Umbilical cord (tissue), 1 donor: ENCODE measurements at regions not wholly inside any gene's neighbourhood (a gene's known extent, or its start where the extent isn't known, plus 50 kb on each side); places are given as distances from the start of the nearest gene placed in this dataset.
"Not testable (repeated sequence)": the region's sequence is repeated elsewhere in the genome, so short reads cannot be mapped to it uniquely, and the experiment has no call there.

Source experiments
- DNase-seq: peaks from one replicate; pipeline ENCODE4 v3.0.0-alpha.2; 2015; ENCODE audit warnings: low spot score

DNA sequence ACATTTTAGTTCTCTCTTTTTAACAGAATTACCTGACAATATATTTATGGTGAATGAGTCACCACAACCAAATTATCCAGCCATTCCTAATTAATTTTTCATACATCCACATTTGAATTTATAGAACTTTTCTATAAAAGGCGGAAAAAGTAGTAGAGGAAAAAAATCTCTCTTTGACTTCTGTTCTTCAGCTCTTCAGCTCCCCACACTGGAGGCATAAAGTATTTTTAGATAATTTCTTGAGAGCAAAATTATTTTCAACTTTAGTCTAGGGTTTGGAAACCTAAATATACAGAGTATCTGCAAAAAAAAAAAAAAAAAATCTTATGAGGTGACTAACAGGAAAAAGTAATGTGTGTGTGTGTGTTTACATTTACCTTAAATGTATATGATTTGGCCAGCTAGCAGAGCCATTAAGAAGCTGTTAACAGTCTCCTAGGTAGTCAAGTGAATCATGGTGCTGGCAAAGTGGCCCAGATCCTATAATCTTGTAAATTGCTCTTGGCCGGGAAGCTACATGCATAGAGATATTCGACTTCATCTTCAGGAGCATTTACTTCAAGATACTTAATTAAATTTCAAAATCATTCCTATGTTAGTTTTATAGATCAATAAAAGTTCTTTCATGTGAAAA is 383.1 kb upstream of the STEAP1 start:
- DNase-seq: peak; percentile 3

DNA sequence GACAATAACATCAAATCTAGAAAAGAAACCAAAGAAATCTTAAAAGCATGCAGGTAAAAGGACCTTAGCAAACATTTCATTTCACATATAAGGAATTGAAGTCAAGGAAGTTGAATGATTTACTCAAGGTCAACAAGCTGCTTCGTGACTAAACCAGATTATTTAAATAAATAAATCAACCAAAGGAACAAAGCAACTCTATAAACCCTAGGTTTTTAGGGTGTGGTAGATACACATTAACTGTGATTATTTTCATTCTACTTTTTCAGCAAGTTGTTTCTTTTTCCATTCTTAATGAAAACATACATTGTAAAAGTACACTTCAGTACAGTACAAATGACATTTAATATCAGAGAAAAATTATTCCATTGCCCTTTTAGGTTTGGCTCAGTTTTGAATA is 382.0 kb upstream of the STEAP1 start:
- DNase-seq: no peak

DNA sequence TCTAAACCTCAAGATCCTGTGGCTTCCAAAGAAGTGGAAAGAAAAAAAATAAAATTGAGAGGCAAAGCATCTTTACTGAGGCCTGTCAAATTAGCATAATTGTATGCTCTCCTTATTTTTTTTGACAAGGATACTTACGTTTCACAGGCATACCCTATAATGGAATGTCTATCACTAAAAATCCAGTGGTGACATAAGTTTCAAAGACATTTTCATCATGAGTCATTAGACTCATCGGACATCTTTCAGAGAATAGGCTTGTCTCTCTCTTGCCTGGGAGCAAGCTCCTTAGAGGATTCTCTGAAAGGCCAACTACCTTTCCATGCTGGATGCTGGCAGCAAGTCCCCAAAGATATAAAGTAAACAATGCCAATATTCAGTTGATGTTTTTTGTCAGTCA is 380.7 kb upstream of the STEAP1 start:
- no peak for DNase-seq

DNA sequence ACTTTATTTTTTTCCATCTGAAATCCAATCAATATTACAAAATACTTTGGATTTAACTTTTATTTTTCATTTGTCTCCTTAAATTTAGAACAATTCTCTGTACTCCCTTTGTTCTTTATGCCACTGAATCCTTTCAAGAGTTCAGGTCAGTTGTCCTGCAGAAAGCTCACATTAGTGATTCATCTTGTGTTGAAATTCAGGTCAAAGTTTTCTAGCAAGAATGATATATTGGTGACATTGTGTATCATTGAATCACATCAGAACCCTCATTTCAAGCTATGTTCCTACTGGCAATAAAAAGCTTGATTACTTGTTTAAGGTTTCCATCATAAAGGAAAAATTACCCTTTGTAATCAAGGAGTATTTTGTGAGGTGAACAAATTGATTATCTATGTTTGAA is 378.8 kb upstream of the STEAP1 start:
- DNase-seq: no peak

DNA sequence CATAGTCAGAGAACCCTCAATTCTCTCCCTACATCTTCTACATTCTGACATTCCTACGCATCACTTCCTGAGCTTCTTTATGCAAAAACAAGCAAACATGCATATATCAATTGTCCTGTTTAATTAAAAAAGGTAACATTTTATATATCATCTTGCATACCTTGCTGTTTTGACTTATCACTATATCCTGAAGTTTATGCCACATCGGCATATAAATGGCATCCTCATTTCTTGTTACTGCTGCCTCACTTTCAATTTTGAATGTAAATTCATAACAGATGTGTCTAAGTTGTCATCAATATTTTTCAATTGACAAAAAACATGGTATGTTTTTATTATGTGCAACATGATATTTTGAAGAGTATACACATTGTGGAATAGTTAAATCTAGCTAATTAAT is 377.3 kb upstream of the STEAP1 start:
- DNase-seq: no peak

DNA sequence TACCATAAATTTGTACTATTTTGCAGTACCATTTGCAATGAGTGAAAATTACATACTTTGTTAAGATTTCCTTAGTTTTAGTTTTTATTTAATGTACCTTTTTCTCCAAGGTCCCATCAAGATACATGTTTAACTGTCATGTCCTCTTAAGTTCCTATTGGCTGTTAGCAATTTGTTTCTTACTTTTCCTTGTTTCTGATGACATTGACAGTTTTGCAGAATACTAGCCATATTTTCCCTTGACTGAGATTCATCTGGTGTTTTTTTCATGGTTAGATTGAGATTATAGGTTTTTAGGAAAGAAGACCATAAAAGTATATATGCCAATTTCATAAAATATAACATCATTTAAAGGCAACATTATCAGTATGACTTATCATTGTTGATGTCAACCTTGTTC is 376.8 kb upstream of the STEAP1 start:
- DNase-seq: no peak

DNA sequence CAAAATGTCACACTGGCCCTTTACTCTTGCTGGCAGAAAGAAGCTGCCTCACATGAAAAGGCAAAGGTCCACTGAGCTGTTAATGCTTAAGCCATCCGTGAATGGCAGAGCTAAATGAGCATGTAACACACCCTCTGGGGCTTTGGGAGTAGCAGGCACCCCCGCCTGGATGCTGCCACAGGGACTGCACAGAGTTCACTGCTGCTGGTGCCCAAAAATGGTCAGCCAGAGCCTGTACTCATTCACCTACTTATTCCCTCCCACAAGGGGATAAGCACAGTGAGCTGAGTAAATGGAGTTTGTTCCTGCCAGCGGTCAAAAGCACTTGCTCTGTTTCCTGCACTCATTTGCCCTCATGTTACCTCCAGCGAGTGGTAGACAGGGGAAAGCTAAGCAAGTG is 374.0 kb upstream of the STEAP1 start:
- no peak for DNase-seq

DNA sequence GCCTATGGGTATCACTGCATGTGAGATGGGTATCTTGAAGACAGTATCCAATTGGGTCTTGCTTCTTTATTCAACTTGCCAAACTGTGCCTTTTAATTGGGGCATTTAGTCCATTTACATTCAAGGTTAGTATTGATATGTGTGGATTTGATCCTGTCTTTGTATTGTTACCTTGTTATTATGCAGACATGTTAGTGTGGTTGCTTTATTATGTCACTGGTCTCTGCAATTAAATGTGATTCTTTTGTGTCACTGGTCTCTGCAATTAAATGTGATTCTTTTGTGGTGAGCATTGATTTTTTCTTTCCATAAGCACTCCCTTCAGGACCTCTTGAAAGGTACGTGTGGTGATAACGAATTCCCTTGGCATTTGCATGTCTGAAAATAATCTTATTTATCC is 357.8 kb upstream of the STEAP1 start:
- no peak for DNase-seq

DNA sequence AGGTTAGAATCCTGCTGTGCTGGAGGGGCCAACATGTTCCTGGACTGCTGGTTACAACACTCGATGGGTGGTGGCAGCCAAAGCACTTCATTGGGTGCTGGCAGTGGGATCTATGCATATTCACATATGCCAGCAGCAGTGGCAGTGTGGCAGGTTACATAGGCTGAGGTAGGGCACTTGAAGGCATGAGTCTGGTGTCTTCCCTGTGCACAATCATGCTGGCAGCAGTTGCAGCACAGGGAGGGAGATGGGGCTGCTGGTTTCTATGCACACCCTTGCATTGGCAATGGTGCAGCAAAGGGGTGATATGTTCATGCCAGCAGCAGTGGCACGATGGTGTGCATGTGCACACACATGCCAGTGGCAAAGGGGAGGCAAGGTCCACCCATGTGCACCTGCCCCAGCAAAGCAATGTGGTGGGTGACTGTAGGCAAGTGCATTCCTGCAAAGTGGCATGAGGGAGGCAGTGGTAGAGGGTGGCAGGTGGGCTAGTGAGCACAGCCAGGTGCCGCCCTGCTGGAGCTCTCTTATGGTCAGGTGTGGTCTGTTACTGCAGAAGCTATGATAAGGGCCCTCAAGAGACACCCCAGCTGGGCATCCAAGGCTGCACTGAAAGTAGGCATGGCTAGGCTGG is 356.2 kb upstream of the STEAP1 start:
- no peak for DNase-seq

DNA sequence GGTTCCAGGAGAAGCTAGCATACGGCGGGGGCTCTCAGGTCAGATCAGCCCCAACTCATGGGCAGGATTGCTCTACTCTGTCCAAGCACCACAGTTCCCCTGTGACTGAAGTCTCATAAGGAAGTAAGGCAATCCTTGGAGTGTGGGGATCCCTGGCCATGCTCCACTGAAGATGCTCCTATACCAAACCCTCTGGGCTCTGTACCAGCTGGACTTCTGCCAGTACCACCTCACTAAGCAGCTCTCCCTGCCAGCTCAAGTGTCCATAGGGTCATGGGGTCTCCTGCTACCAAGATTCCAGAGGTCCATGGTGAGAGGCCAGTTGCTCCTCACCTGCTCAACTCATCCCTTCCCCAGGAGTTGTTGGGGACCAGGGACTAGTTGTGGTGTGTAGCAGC is 355.7 kb upstream of the STEAP1 start:
- DNase-seq: no peak

DNA sequence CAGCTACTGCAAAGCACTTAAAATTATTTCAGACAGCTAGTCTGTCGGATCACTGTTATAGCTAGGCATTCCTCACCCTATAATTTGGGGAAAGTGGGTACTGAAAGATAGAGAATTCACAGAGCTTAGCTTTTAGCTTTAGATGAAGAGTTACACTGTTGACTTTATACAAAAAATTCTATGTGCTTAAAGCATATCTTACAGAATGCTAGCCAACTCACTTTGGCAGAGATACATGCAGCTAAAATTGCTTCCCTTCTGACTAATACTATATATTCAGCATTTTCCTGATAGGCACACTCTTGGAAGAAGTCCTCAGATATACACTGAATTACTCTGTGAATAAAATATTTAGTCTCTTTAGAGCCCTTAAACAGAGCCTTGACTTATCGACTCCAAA is 353.5 kb upstream of the STEAP1 start:
- DNase-seq: peak; percentile 70

DNA sequence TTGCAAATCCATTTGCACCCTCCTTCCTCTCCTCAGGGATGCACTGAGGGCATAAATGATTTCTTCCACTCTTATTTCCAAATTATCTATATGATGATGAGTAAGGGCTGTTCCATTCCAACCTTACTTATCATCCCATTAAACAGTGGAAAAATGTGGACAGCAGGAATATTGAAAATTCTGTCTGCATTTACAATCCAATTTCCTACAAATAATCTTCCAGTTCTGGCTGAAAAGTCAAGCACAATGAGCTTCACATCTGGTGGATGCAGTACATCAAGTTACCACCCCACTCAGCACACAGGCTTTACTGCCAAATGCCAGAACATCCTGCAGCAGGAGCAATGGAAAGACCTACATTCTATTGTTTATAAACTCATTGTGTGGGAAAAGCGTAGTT is 345.0 kb upstream of the STEAP1 start:
- no peak for DNase-seq

DNA sequence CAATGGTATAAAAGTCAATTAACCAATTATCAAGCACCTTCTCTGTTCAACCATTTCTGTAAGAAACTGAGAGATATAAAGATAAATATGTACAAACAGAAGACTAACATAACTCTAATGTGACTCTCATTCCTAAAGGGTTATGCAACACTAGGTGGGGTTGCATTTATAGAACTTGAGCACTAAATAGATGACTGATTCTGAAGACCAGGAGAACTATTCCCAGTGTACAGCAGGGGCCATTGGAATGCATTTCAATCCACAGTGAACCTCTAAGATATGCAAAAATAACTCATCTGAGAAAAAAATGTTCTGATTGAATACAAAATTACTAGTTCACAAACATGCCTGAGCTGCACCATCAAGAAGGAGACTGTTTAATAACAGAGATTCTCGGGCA is 341.2 kb upstream of the STEAP1 start:
- no peak for DNase-seq

DNA sequence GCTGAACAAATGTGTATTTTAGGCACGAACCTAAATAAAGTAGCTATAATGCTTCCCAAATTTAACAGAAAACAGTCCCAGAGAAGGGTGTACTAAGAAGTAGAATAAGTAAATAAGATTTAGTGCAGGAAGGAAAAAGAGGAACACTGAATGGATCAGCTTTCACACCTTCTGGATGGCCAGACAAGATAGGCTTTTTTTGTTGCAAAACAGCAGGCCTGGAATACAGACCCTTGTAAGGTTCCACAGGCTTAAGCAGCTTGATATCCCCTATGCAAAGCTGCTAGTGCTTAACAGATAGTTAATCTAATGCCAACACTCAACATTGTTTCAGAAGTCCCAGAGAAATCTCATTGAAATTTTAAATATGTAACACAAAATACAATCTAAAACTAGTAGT is 328.1 kb upstream of the STEAP1 start:
- DNase-seq: no peak

DNA sequence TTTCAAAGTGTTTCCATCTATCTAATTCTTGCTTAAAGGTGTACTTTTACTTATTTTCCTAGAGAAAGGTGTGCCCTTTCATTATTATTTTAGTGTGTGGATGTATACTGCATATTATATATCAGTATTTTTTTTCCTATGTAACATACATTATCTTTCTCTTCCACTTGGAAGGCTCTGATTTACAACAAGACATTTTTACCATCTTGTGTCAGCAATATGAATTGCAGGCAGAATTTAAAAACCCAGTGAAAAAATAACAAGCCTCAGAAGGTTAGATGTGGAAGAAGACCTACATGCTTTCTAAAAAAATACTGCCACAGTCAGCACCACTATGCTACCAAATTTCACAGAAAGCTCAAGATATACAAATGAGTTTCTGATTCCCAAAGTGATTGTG is 327.7 kb upstream of the STEAP1 start:
- peak; percentile 12 for DNase-seq

DNA sequence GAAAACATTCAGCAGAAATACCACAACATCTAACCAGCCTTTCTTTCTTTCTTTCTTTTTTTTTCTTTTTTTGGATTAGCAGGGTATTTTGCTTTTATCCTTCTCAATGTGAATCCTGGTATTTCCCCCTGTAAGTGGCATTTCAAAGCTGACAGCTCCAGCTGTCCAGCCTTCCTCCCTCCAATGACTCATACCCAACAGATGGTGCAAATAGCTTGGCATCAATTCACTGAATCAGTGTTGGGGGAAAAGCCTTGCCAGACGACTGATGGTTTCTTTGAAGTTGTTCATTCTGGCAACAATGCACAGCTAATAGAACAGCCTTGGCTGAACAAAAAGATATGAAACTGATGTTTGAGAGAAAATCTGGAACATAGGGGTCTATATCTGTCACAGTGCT is 316.8 kb upstream of the STEAP1 start:
- DNase-seq: peak; percentile 65

DNA sequence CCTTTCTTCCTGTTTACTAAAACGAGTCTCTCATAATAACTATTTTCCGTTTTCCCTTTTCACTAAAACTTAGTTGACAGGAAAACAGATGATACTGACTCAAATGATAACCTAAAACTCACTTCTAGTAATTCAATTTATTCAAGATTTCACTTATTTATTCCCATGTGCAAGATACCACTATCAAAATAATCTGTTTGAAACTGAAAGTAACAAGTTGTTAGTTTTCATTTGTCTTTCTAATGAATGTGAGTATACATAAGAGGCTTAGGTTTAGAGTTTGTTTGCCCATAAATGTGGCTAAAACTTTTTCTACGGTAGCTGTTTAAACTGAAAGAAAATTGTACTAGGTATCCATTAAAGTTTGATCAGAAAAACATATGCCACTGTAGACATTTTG is 314.9 kb upstream of the STEAP1 start:
- no peak for DNase-seq

DNA sequence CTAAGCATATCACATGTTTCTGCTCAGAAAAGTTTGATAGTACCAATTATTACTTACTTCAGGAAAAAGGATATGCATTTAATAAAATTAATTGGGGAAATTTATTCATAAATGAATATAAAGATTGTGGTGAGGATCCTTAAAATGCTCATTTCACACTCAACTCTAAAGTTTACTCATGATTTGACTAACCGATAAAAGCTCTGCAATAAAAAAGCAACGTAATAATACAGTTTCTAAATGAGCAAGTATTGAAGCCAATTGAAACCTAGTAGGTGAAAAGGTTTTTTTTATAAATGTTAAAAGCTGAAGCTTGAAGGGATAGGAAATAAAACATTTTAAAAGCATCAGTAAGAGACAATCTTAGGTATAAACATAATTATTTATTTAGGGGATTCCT is 308.3 kb upstream of the STEAP1 start:
- DNase-seq: no peak

DNA sequence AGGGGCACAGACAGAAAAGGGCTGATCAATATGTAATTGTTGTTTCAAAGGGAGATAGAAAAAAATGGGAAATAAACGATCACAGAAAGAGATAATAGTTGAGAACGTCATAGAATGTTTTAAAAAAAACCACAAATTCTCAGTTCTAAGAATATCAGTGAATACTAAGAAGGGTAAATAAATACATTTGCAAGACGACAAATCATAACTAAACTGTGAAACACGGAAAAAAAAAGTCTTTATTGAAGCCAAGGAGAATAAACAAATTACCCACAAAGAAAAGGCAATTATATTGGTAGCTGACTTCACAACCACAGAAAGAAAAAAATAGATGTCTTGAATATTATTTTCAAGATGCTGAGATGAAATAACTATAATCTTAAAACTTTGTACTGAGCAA is 305.2 kb upstream of the STEAP1 start:
- DNase-seq: no peak

DNA sequence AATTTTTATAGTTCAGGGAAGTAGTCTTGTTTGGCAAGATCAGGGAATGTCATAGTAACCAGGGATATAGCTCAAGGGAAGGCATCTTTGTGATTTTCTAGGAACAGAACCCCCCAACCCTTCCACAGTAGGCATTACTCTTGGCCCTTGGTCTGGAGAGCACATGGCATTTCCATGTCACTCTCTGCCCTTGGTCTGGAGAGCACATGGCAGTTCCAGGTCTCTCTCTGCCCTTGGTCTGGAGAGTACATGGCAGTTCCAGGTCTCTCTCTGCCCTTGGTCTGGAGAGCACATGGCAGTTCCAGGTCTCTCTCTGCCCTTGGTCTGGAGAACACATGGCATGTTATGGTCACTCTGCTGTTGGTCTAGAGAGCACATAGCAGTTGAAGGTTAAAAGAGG is 297.2 kb upstream of the STEAP1 start:
- DNase-seq: not testable (repeated sequence)

DNA sequence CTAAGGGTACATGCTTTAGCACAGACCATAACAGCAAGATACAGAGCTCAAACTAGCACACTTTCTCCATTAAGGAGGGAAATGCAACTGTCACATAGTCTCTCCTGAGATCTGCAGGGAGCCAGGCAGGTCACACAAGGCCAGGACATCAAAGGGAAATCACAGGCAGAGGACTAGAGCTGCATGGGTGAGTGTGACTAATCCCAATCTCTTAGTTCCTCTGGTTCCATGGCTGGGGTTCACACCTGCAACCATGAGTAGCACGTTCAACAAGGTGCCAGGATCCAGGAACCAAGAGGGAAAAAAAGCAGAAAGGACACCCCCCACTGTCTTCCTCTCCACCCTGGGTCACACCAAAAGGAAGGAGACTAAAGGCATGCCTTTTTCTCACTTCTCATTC is 296.5 kb upstream of the STEAP1 start:
- DNase-seq: no peak

DNA sequence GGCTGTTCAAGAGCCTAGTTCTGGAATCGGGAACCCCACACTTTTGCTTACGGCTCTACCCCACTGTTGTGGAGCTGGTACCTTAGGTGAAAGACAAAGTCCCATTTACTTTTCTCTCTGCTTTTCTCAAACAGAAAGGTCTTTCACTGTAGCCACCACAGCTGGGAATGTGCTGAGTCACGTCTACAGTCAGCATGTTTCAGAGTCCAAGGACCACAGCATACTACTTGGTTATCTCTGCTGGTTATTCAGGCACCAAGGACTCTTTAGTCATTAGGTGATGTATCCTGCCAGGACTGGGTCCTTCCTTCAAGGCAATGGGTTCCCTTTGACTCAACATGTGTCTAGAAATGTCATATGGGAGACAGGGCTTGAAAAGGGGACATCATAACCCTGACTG is 266.8 kb upstream of the STEAP1 start:
- DNase-seq: no peak

DNA sequence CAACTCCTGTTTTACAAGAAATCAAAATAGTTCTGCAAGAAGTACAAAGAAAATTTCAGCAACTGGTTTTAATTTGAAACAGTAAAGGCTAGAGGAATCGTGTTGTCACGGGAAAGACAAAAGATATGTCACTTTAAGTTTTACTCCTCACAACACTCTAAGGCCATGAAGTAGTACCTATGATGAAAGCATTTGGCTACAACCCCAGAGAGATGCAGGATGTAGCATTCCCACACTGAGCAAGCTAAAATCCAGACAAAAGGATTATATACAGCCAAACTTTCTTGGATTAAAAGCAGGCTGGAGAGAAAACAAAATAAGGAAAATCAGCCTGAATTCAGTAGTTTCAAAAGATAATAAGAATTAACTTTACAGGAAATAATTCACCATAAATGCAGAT is 245.5 kb upstream of the STEAP1 start:
- DNase-seq: no peak

DNA sequence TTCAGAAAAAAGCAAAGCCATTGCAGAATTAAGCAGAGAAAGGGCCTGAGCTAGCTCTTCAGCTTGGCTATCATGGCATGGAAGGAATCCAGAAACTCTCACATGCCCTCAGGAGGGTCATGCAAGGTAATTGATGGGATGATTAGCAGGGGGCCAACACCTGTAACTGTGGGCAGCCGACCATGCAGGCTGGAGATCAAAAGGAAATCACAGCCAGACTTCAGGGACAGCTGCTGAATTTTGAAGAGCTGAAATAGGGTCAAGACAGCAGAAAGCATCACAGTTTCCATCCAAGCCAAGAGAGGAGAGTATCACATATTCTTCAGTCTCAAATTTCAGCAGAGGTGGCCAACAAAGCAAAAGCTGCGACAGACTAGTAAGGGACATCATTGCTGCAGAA is 239.6 kb upstream of the STEAP1 start:
- no peak for DNase-seq
